ENCODE measurements at regions not wholly inside any gene's neighbourhood (a gene's known extent, or its start where the extent isn't known, plus 50 kb on each side); places are given as distances from the start of the nearest gene placed in this dataset.

DNA sequence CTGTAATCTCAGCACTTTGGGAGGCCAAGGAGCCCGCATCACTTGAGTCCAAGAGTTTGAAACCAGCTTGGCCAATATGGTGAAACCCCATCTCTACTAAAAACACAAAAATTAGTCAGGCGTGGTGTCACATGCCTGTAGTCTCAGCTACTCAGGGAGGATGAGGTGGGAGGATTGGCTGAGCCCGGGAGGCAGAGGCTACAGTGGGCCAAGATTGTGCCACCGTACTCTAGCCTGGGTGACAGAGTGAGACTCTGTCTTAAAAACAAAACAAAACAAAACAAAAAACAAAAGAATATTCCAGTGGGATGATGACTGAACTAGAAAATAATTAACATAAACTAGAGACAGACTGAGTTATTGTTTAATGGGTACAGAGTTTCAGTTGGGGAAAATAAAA lies 81.7 kb upstream of the ABCC4 start:
- no peak for DNase-seq
- WGBS, 3 donors: 84 to 90% (median 86%) methylated on average over 4 of the region's 4 CpGs
- FAIRE-seq: no peak

DNA sequence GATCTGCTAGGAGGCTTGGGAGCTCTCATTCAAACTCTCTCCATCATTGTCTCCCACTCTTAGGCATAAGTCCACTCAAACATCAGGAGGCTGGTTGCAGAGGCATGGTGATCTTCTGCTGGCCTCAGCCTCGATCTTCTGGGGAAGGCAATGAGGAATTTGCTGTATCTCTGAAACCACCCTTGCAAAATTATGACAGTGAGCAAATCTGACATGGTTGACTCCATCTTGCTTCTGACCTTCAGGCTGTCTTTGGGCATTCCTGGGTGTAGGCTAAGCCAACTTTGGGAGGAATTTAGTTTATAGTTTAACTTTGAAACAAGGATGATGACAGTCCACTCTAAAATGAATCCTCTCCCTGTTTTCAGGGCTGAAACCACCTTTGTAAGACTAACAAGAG lies 84.1 kb upstream of the ABCC4 start:
- Histone ChIP-seq H3K27me3 (ENCODE audit: control insufficient read depth in 3 of 3, insufficient read depth in 3 of 3, low read length in 3 of 3) (no peaks in the 10 kb centered on the region), H3K9me3 (ENCODE audit: control insufficient read depth in 2 of 2, insufficient read depth in 1 of 2, low read depth in 1 of 2, low read length in 1 of 2) (no peaks in the 10 kb centered on the region), H3K36me3 (ENCODE audit: control insufficient read depth in 3 of 3, insufficient read depth in 2 of 3, low read depth in 1 of 3, low read length in 3 of 3) (no peaks in the 10 kb centered on the region), H3K4me3 (ENCODE audit: low read depth in 1 of 3, low read length in 3 of 3) (no peak overlapping the region), H3K4me1 (ENCODE audit: control insufficient read depth in 3 of 3, insufficient read depth in 2 of 3, low read depth in 1 of 3, low read length in 2 of 3) (peaks cover 0 to 1% (median 0%) of the 10 kb centered on the region in 3 donors), H3K27ac (ENCODE audit: low read depth in 1 of 3, low read length in 2 of 3) (no peak overlapping the region)
- FAIRE-seq (no peak), DNase-seq (no peak)
- WGBS, 3 donors: 79 to 80% (median 80%) methylated on average over 1 of the region's 1 CpG

More for the DNA sequence above, 81.7 kb upstream of the ABCC4 start:
- H3K27ac ChIP-seq (ENCODE audit: low read depth in 1 of 3, low read length in 2 of 3): no peak overlapping the region
- H3K4me3 ChIP-seq (ENCODE audit: low read depth in 1 of 3, low read length in 3 of 3): no peak overlapping the region
- peaks cover 0 to 2% (median 0%) of the 10 kb centered on the region in 3 donors for H3K4me1 ChIP-seq (ENCODE audit: control insufficient read depth in 3 of 3, insufficient read depth in 2 of 3, low read depth in 1 of 3, low read length in 2 of 3)
- H3K36me3 ChIP-seq (ENCODE audit: control insufficient read depth in 3 of 3, insufficient read depth in 2 of 3, low read depth in 1 of 3, low read length in 3 of 3): no peaks in the 10 kb centered on the region
- no peaks in the 10 kb centered on the region for H3K9me3 ChIP-seq (ENCODE audit: control insufficient read depth in 2 of 2, insufficient read depth in 1 of 2, low read depth in 1 of 2, low read length in 1 of 2)
- no peaks in the 10 kb centered on the region for H3K27me3 ChIP-seq (ENCODE audit: control insufficient read depth in 3 of 3, insufficient read depth in 3 of 3, low read length in 3 of 3)

DNA sequence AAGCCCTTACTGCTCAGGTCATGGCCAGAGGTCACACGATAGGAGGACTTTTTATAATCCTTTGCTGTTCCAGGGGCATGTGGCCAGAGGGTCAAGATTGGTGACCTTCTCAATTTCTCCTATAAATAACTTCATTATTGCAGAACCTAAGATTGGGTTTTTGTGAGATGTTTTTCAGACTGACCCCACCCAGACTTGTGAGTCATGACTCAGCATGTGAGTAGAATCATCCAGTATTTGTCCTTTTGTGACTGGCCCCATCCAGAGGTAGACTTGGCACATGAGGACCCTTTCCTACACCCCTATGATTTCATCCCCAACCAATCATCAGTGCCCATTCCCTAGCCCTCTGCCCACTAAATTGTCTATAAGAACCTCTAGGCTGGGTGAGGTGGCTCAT lies 84.5 kb upstream of the ABCC4 start:
- H3K27ac ChIP-seq (ENCODE audit: low read depth in 1 of 3, low read length in 2 of 3): no peak overlapping the region
- FAIRE-seq: no peak

DNA sequence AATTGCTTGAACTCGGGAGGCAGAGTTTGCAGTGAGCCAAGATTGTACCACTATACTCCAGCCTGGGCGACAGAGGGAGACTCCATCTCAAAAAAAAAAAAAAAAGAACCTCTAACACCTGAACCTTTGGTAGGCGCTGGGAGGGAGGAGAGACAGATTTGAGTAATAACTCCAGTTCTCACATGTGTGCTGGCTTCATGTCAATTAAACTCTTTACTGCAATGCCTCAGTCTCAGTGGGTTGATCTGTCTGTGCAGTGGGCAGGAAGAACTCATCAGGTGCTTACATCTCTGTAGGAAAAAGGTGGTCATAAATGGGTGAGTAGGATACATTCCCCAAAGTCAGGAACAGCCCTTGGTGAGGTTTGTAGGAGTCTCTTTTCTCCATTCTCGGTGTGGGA lies 85.1 kb upstream of the ABCC4 start:
- no peak for DNase-seq

More for the DNA sequence above, 84.5 kb upstream of the ABCC4 start:
- Histone ChIP-seq H3K4me3 (ENCODE audit: low read depth in 1 of 3, low read length in 3 of 3) (no peak overlapping the region), H3K36me3 (ENCODE audit: control insufficient read depth in 3 of 3, insufficient read depth in 2 of 3, low read depth in 1 of 3, low read length in 3 of 3) (no peaks in the 10 kb centered on the region), H3K27me3 (ENCODE audit: control insufficient read depth in 3 of 3, insufficient read depth in 3 of 3, low read length in 3 of 3) (no peaks in the 10 kb centered on the region), H3K9me3 (ENCODE audit: control insufficient read depth in 2 of 2, insufficient read depth in 1 of 2, low read depth in 1 of 2, low read length in 1 of 2) (no peaks in the 10 kb centered on the region), H3K4me1 (ENCODE audit: control insufficient read depth in 3 of 3, insufficient read depth in 2 of 3, low read depth in 1 of 3, low read length in 2 of 3) (no peaks in the 10 kb centered on the region)
- DNase-seq: no peak
- WGBS, 3 donors: 68 to 94% (median 74%) methylated on average over 1 of the region's 1 CpG

DNA sequence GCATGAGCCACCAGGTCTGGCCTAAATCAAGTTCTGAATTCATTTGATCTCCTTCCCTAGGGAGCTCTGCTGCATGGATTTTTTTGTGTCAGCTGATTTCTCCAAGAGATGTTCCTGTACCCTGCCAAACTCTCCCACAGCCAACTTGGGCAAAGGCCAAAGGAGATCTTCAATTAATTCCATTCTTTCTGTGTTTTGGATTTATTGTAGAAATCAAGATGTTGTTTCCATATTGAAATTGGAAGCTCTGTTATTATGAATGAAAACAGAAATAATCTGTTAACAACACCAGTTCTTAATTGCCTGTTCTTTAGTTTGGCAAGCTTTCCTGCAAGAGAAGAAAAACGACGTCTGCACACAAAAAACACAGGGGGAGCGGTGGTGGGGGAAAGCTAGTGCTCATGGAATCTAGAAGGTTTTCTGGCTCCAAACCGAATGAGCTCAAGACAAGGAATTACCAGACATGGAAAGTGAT lies 86.5 kb upstream of the ABCC4 start:
- WGBS, 3 donors: 54 to 73% (median 70%) methylated on average over 4 of the region's 4 CpGs
- no peak for DNase-seq

More for the DNA sequence above, 85.1 kb upstream of the ABCC4 start:
- H3K27me3 ChIP-seq (ENCODE audit: control insufficient read depth in 3 of 3, insufficient read depth in 3 of 3, low read length in 3 of 3): no peaks in the 10 kb centered on the region
- no peaks in the 10 kb centered on the region for H3K4me1 ChIP-seq (ENCODE audit: control insufficient read depth in 3 of 3, insufficient read depth in 2 of 3, low read depth in 1 of 3, low read length in 2 of 3)
- no peak overlapping the region for H3K27ac ChIP-seq (ENCODE audit: low read depth in 1 of 3, low read length in 2 of 3)
- H3K36me3 ChIP-seq (ENCODE audit: control insufficient read depth in 3 of 3, insufficient read depth in 2 of 3, low read depth in 1 of 3, low read length in 3 of 3): no peaks in the 10 kb centered on the region
- 76 to 86% (median 85%) methylated on average over 4 of the region's 4 CpGs for WGBS, 3 donors
- H3K9me3 ChIP-seq (ENCODE audit: control insufficient read depth in 2 of 2, insufficient read depth in 1 of 2, low read depth in 1 of 2, low read length in 1 of 2): no peaks in the 10 kb centered on the region
- FAIRE-seq: no peak
- no peak overlapping the region for H3K4me3 ChIP-seq (ENCODE audit: low read depth in 1 of 3, low read length in 3 of 3)

DNA sequence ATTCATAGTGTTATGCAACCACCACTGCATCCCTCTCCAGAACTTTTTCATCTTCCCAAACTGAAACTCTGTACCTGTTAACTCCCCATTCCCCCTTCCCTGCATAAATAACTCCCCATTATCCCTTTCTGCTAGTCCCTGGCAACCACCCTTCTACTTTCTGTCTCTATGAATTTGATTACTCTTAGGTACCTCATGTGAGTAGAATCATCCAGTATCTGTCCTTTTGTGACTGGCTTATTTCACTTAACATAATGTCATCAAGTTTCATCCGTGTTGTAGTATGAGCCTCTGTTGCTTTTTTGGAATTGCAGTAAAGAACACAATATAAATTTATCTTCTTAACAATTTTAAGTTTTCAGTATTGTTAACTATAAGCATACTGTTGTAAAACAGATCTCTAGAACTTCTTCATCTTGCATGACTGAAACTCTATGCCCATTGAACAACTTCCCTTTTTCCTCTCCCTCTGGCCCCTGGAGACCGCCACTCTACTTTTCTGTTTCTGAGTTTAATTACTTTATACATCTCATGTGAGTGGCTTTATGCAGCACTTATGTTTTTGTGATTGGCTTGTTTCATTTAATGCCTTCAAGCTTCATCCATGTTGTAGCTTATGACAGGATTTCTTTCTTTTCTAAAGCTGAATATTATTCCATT lies 87.3 kb upstream of the ABCC4 start:
- peaks cover 0 to 3% of the 10 kb centered on the region in 2 donors for H3K9me3 ChIP-seq (ENCODE audit: control insufficient read depth in 2 of 2, insufficient read depth in 1 of 2, low read depth in 1 of 2, low read length in 1 of 2)
- no peak overlapping the region for H3K4me3 ChIP-seq (ENCODE audit: low read depth in 1 of 3, low read length in 3 of 3)
- H3K27ac ChIP-seq (ENCODE audit: low read depth in 1 of 3, low read length in 2 of 3): no peak overlapping the region
- FAIRE-seq (no peak), DNase-seq (no peak)
- H3K27me3 ChIP-seq (ENCODE audit: control insufficient read depth in 3 of 3, insufficient read depth in 3 of 3, low read length in 3 of 3): no peaks in the 10 kb centered on the region
- no peaks in the 10 kb centered on the region for H3K4me1 ChIP-seq (ENCODE audit: control insufficient read depth in 3 of 3, insufficient read depth in 2 of 3, low read depth in 1 of 3, low read length in 2 of 3)
- H3K36me3 ChIP-seq (ENCODE audit: control insufficient read depth in 3 of 3, insufficient read depth in 2 of 3, low read depth in 1 of 3, low read length in 3 of 3): no peaks in the 10 kb centered on the region
- WGBS, 3 donors: 39 to 84% (median 82%) methylated on average over 2 of the region's 2 CpGs

More for the DNA sequence above, 86.5 kb upstream of the ABCC4 start:
- no peak overlapping the region for H3K4me3 ChIP-seq (ENCODE audit: low read depth in 1 of 3, low read length in 3 of 3)
- no peak overlapping the region for H3K27ac ChIP-seq (ENCODE audit: low read depth in 1 of 3, low read length in 2 of 3)
- no peaks in the 10 kb centered on the region for H3K9me3 ChIP-seq (ENCODE audit: control insufficient read depth in 2 of 2, insufficient read depth in 1 of 2, low read depth in 1 of 2, low read length in 1 of 2)
- FAIRE-seq: no peak
- H3K4me1 ChIP-seq (ENCODE audit: control insufficient read depth in 3 of 3, insufficient read depth in 2 of 3, low read depth in 1 of 3, low read length in 2 of 3): no peaks in the 10 kb centered on the region
- H3K27me3 ChIP-seq (ENCODE audit: control insufficient read depth in 3 of 3, insufficient read depth in 3 of 3, low read length in 3 of 3): no peaks in the 10 kb centered on the region
- no peaks in the 10 kb centered on the region for H3K36me3 ChIP-seq (ENCODE audit: control insufficient read depth in 3 of 3, insufficient read depth in 2 of 3, low read depth in 1 of 3, low read length in 3 of 3)

DNA sequence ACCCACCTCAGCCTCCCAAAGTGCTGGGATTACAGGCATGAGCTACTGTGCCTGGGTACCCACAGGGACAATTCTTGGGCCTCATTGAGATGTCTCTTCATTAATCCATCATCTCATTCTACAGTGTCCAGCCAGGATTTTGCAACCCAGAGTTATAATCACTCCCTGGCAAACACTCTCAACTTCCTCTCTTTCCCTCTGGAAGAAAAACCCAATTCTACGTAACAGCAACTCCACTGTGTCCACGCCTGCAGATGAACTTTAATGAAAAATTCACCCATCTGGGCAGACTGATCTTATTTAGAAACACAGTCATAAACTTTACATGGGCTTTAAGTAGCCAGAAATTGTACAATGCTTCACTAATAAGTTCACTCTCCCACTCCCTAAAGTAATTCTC lies 90.1 kb upstream of the ABCC4 start:
- Histone ChIP-seq H3K27ac (ENCODE audit: low read depth in 1 of 3, low read length in 2 of 3) (no peak overlapping the region), H3K9me3 (ENCODE audit: control insufficient read depth in 2 of 2, insufficient read depth in 1 of 2, low read depth in 1 of 2, low read length in 1 of 2) (peaks cover 0 to 3% of the 10 kb centered on the region in 2 donors), H3K4me3 (ENCODE audit: low read depth in 1 of 3, low read length in 3 of 3) (no peak overlapping the region), H3K4me1 (ENCODE audit: control insufficient read depth in 3 of 3, insufficient read depth in 2 of 3, low read depth in 1 of 3, low read length in 2 of 3) (no peaks in the 10 kb centered on the region), H3K36me3 (ENCODE audit: control insufficient read depth in 3 of 3, insufficient read depth in 2 of 3, low read depth in 1 of 3, low read length in 3 of 3) (no peaks in the 10 kb centered on the region), H3K27me3 (ENCODE audit: control insufficient read depth in 3 of 3, insufficient read depth in 3 of 3, low read length in 3 of 3) (no peaks in the 10 kb centered on the region)
- WGBS, 3 donors: 76 to 87% (median 78%) methylated on average over 2 of the region's 2 CpGs
- no peak for FAIRE-seq
- DNase-seq: no peak

DNA sequence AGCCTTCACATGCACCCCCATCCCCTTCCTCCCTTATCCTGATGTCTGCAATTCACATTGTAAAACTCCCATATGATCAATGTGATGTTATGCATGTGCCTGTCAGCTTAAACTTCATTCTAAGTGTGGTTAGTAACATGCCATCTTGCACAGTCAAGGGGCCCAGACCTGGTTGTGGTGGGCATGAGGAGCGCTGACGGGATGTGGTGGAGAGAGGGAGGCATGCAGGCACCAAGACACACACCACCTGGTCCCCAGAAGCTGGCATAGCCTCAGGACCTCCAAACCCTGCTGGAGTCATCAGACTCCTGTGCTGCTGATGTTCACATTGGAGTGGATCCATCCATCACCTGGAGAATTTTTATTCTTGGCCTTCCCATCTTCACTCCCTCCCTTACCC lies 90.5 kb upstream of the ABCC4 start:
- H3K36me3 ChIP-seq (ENCODE audit: control insufficient read depth in 3 of 3, insufficient read depth in 2 of 3, low read depth in 1 of 3, low read length in 3 of 3): no peaks in the 10 kb centered on the region
- H3K9me3 ChIP-seq (ENCODE audit: control insufficient read depth in 2 of 2, insufficient read depth in 1 of 2, low read depth in 1 of 2, low read length in 1 of 2): peaks cover 0 to 3% of the 10 kb centered on the region in 2 donors
- H3K27ac ChIP-seq (ENCODE audit: low read depth in 1 of 3, low read length in 2 of 3): no peak overlapping the region
- DNase-seq (no peak), FAIRE-seq (no peak)
- no peak overlapping the region for H3K4me3 ChIP-seq (ENCODE audit: low read depth in 1 of 3, low read length in 3 of 3)
- 91 to 92% (median 91%) methylated on average over 2 of the region's 2 CpGs for WGBS, 3 donors
- no peaks in the 10 kb centered on the region for H3K4me1 ChIP-seq (ENCODE audit: control insufficient read depth in 3 of 3, insufficient read depth in 2 of 3, low read depth in 1 of 3, low read length in 2 of 3)
- no peaks in the 10 kb centered on the region for H3K27me3 ChIP-seq (ENCODE audit: control insufficient read depth in 3 of 3, insufficient read depth in 3 of 3, low read length in 3 of 3)

DNA sequence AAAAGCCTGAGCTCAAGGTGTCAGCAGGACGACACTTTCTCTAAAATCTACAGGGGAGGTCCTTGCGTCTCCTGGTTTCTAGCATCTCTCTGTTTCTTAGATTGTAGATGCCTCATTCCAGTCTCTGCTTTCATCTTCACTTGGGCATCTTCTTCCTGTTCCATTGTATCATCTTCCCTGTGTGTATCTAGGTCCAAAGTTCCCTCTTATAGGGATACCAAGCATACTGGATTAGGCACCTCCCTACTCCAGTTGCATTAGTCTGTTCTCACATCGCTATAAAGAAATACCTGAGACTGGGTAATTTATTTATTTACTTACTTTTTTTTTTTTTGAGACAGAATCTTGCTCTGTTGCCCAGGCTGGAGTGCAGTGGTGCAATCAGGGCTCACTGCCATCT lies 91.3 kb upstream of the ABCC4 start:
- no peak overlapping the region for H3K4me3 ChIP-seq (ENCODE audit: low read depth in 1 of 3, low read length in 3 of 3)
- no peaks in the 10 kb centered on the region for H3K4me1 ChIP-seq (ENCODE audit: control insufficient read depth in 3 of 3, insufficient read depth in 2 of 3, low read depth in 1 of 3, low read length in 2 of 3)
- FAIRE-seq (no peak), DNase-seq (no peak)
- 75 to 94% (median 78%) methylated on average over 3 of the region's 3 CpGs for WGBS, 3 donors
- H3K9me3 ChIP-seq (ENCODE audit: control insufficient read depth in 2 of 2, insufficient read depth in 1 of 2, low read depth in 1 of 2, low read length in 1 of 2): peaks cover 0 to 3% of the 10 kb centered on the region in 2 donors
- no peak overlapping the region for H3K27ac ChIP-seq (ENCODE audit: low read depth in 1 of 3, low read length in 2 of 3)
- no peaks in the 10 kb centered on the region for H3K36me3 ChIP-seq (ENCODE audit: control insufficient read depth in 3 of 3, insufficient read depth in 2 of 3, low read depth in 1 of 3, low read length in 3 of 3)
- no peaks in the 10 kb centered on the region for H3K27me3 ChIP-seq (ENCODE audit: control insufficient read depth in 3 of 3, insufficient read depth in 3 of 3, low read length in 3 of 3)
